HG03469 (cell line): ENCODE measurements at regions not wholly inside any gene's neighbourhood (a gene's known extent, or its start where the extent isn't known, plus 50 kb on each side); places are given as distances from the start of the nearest gene placed in this dataset.
"Not testable (repeated sequence)": the region's sequence is repeated elsewhere in the genome, so short reads cannot be mapped to it uniquely, and the experiment has no call there.

Experiments used
- ATAC-seq: cut with Tn5 transposase; IDR thresholded peaks from one replicate; pipeline ENCODE4 v1.9.1; 2021; ENCODE audit warnings: mild to moderate bottlenecking, moderate library complexity, moderate number of reproducible peaks; ENCODE audit not compliant: unreplicated experiment

DNA sequence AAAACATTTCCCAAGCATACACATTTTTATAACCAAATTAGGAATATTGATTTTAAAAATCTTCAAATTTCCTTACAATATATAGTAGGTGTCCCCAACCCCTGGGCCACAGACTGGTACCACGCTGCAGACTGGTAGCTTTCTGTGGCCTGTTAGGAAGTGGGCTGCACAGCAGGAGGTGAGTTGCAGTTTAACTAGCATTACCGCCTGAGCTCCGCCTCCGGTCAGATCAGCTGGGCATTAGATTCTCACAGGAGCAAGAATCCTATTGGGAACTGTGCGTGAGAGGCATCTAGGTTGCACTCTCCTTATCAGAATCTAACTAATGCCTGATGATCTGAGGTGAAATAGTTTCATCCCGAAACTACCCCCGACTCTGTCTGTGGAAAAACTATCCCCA, 62.1 kb downstream of the ZWINT start:
- no peak for ATAC-seq

DNA sequence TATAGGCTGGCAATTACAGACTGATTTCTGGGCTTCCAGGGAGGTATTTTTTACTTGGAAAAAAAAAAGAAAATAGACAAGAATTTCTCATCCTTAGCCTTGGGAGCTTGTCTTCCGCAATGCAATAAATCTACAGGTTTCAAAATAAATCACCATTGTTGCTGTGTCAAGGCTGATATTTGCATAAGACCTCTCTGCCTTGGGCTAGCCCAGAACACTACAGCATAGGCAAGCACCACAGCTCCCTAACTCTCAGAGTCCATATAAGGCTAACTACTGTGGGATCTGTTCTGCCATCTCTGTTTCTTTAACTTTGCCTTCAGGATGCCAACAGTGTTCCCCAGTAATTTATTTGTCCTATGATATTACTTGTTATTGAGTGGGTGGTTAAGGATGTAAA, 64.4 kb downstream of the ZWINT start:
- no peak for ATAC-seq

DNA sequence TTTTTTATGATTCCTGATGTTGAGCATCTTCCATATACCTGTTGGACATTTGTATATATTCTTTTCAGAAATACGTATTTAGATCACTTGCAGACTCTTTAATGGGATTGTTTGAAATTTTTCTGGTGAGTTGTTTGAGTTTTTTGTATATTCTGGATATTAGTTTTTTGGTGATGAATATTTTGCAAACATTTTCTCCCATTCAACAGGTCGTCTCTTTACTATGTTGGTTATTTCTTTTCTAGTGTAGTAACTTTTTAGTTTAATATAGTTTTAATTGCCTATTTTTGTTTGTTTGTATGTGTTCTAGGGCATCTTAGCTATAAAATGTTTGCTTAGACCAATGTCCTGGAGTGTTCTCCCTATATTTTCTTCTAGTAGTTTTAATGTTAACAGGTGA, 72.7 kb downstream of the ZWINT start:
- ATAC-seq = no peak

DNA sequence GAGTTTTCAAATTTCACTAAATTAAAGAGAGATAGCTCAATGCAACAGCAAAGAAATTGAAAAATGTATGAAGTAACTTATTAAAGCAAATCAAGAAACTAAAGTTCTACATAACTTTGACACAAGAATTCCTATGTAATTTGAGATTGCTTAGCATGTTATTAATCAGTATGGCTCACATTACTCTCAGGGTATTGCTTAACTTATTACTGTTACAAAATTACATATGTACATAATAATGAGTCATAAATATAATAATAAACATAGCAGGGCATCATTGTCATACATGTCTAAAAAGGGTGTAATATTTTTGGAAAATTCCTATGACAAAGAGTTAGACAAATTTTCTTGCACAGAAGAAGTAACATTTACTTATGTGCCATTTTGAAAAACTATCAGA, 75.0 kb downstream of the ZWINT start:
- no peak for ATAC-seq

DNA sequence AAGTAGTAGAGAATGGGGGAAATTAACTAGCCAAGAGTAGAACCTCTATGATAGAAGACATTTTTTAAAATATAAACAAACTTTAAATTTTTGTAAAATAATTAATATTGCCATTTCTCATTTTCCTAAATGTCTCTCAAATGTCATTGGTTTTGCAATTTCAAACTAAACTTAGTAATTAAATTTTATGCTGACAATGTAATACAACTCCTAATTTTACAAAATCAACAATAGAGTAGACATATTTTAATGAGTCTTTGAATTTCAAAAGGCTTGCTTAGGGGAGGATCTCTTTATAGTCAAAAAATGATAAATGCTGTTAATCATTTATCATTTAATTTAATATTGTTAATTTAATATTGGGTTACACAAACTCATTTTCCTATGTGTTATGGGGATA, 81.8 kb downstream of the ZWINT start:
- ATAC-seq = no peak

DNA sequence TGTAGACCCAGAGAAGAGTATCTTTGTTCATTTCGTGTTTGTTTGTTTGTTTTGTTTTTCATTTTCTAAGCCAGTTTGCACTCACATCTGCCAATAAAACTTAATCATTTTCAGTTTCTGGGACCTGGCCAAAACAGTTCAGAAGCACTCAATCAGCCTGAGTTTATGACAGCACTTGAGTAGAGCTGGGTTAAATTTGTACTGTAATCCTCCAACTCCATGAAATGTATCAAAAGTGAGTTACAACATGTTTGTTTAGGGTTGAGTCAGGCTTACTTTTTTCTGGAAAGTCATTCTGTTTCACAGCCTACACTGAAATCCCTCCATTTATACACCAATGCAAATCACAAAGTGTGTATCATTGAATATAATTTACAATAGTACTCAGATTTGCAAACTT, 91.9 kb downstream of the ZWINT start:
- no peak for ATAC-seq

DNA sequence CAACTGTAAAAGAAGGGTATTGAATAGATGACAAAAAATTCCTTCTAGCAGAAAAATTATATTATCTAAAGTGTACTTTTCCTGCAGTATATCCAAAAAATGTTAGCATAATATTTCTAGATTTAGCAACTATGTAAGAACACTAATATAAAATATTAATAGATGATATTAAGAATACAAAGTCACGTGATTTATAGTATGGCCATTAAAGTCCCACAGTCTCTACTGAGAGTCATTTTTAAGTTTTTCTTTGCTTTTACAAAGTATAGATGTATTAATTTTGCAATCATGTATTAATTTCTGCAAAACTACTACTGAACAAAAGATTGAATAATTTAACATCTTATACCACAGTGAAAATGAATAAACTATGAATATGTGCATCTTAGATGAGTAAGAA, 94.9 kb downstream of the ZWINT start:
- no peak for ATAC-seq

DNA sequence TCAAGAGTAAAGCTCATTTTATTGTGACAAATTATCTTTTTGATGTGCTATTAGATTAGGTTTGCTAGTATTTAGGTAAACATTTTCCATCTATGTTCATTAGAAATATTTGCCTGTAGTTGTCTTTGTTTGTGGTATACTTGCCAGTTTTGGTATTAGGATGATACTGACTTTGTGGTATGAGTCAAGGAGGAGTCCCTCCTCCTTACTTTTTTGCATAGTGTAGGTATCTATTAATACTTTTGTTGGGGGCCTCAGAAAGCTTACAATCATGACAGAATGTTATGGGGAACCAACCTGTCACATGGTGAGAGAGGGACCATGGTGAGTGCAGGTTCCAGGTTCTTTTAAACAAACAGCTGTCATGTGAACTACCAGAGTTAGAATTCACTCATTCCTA, 102.1 kb downstream of the ZWINT start:
- ATAC-seq = no peak

DNA sequence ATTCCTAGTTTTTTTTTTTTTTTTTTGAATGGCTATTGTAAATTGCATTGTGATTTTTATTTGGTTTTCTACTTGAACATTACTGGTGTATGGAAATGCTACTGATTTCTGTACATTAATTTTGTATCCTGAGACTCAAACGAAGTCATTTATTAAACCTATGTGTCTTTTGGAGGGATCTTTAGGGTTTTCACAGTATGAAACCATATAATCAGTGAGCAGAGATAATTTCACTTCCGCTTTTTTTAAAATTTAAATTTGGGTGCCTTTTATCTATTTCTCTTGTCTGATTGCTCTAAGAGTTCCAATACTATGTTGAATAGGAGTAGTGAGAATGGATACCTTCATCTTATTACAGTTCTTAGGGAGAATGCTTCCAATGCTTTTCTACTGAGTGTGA, 102.7 kb downstream of the ZWINT start:
- no peak for ATAC-seq

DNA sequence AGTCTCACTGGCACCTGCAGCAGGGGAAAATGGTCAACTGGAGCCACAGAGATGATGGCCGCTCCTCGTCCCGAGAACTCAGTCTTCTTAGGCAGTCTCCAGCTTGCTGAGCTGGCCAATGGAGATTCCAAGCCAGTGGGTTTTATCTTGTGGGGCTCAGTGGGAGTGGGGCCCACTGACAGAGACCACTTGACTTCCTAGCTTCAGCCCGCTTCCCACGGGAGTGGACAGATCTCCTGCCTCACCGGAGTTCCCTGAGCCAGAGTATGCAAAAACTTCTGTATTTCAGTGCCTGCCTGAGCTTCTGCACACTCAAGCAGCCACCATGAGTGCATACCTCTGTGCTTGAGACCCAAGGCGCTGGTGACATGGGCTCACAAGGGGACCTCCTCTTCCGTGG, 105.8 kb downstream of the ZWINT start:
- no peak for ATAC-seq

DNA sequence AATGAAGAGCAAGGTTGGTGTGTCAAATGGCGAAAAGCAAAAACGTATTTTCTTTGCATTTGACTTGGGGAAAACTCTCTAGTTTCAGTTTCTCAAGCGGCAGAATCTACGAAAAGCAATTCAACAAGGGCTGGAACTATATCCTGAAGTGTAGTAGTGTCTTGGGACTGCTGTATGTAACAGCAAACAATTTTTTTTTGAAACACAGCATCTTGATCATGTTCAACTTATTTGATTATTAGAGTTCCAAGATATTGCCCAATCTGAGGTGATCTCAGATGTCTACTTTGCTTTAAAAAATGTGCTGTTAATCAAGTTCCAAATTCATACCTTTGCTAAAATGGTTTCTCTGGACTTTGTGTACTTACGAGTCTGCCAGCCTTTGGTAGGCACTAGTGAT, 120.6 kb downstream of the ZWINT start:
- ATAC-seq = no peak

DNA sequence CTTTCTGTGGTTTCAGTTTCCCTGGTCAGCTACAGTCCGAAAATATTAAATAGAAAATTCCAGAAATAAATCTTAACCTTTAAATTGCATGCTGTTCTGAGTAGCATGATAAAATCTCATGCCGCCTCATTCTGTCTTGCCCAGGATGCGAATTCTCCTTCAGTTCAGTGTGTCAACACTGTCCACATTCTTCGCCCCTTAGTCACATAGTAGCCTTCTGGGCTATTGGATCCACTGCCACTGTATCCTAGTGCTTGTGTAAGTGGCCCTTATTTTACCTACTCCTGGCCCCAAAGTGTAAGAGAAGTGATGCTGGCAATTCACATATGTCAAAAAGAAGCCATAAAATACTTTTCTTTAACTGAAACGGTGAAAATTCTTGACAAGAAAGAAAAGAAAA, 129.6 kb downstream of the ZWINT start:
- no peak for ATAC-seq

DNA sequence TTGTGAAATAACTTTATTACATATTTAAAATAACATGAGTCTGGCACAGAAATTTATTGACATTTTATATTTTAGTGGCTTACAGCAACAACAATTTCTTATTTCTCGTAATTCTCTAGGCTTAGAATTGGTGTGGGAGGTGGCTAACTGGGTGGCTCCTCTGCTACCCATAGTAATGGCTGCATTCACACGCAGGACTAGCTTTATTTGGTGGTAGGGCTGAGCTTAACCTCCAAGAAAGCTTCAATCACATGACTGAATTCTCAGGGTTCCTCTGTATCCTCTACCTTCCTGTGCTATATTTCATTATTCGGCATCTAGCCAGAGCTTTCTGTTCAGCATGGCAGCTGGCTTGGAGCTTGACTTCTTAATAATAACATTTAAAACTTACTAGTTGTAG, 138.8 kb downstream of the ZWINT start:
- ATAC-seq = no peak

DNA sequence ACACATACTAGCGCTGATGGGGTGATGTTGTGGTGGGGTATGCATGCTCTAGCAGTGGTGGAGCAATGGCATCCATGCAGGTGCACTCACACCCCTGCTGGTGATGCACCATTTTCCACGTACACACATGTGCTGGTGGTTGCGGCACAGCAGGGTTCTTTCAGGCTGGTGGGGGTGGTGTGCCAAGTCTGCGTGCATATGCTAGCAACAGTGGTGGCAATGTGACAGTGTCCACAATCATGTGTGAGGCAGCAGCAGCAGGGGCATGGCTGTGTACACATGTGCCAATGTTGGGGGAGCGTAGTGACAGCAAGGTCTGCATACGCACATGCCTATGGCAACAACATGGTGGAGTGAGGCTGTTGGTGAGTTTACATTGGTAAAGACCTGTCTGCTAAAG, 148.1 kb downstream of the ZWINT start:
- ATAC-seq = no peak

DNA sequence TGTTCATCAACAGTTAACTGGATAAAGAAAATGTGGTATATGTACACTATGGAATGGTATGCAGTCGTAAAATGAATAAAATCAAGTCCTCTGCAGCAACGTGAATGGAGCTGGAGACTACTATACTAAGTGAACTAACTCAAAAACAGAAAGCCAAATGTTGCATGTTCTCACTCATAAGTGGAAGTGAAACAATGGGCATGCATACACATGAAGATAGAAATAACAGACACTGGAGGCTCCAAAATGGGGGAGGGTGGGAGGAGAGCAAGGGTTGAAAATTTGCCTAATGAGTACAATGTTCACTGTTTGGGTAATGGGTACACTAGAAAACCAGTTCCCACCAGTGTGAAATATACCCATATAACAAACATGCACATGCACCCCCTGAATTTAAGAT, 179.5 kb downstream of the ZWINT start:
- no peak for ATAC-seq

DNA sequence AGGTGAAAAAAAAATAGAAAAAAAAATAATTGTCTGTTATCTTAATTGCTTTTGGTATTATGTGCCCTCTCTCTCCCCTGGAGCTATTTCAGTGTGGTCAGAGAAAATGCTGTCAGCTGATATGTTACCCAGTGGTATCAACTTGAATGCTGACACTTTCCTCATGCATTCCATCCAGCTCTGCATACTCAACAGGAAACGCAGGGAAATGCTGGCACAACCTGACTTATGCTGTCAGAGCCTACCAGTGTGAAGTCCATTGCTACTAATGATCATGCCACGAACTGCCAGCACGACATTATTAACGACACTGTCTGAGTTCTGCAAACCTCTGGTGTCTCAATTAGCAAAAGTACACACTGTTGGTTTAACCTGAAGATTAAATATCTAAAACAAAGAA, 182.8 kb downstream of the ZWINT start:
- ATAC-seq = no peak

DNA sequence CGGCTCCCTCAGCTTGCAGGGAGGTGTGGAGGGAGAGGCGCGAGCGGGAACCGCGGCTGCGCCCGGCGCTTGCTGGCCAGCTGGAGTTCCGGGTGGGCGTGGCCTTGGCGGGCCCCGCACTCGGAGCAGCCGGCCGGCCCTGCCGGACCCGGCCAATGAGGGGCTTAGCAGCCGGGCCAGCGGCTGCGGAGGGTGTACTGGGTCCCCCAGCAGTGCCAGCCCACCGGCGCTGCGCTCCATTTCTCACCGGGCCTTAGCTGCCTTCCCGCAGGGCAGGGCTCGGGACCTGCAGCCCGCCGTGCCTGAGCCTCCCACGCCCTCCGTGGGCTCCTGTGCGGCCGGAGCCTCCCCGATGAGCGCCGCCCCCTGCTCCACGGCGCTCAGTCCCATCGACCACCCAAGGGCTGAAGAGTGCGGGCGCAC, 206.0 kb downstream of the ZWINT start:
- ATAC-seq = not testable (repeated sequence)

DNA sequence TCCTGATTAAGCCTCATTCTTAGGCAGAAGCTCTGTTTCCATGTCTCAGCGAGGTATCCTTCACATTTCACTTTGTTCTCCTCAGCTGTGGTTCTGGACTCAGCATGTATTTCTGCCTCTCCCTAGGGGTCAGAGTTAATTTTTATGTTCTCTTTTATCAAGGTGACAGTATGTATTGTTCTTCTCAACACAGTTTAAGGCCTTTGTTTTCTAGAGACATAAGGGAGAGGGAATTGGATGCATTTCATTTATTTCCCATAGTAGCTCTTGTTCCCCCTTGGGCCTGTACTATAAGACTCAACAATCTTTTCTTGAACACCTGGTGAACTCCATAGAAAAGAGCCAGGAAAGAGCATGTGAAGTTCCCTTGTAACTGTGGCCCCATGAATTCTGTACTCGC, 214.3 kb downstream of the ZWINT start:
- no peak for ATAC-seq

DNA sequence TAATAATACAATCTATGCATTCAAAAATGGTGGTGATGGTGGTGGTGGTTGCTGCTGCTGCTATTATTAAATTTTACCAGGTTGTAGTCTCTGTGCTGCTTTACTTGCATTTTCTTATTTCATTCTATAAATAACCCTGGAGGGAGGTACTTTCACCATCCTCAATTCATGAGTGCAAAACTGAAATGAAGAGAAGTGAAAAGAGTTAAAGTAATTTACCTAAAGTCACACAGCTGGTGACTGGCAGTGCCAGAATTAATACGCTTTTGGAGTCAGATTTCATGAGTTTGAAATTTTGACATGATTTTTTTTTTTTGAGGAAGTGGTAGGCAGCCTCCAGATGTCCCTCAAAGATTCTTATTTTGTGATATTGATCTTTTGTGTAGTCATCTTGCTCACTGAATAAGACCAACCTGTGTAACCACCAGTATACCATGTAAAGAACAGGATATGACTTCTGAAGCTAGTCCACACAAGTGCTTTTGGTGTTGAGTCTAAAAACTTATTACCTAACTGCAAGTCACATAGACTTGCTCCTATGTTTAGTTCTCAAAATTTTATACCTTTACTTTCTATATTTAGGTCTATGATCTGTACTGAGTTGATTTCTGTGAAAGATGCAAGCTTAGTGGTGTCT, 218.8 kb downstream of the ZWINT start:
- peak; percentile 74 for ATAC-seq

DNA sequence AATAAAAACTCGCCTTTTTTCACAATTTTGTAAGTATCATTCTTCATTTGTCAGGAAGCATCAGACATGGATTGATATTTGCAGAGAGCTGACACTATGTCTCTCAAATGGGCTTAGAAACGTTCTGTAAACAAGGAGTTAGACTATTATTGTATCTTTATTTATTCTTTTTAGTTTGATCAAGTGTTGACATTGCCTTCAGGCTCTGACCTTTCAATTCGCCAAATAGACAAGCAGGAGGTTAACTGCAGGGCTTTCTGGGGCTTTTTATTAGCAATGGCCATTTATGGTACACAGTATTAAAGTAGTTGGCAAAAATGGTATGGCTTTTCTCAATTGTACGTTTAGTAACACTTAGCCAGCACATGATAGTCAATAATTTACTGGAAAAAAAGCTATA, 221.7 kb downstream of the ZWINT start:
- no peak for ATAC-seq

DNA sequence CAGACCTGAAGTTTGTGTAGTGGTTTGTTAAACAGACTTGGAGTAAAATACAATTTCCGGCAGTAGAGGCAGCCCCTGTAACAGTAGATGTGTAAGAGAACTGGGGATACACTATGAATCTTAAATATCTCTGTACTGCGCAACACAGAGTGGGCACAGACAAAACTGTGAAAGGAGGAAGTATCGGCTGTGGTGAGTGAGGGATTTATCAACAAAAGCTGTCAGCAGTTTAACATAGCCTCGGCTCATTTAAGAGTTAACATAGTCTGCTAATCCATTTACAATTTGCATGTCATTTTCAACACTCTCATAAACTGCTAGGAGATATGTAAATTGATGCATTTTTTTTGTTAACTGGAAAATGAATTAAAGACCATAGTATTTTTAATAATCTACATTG, 225.2 kb downstream of the ZWINT start:
- no peak for ATAC-seq

DNA sequence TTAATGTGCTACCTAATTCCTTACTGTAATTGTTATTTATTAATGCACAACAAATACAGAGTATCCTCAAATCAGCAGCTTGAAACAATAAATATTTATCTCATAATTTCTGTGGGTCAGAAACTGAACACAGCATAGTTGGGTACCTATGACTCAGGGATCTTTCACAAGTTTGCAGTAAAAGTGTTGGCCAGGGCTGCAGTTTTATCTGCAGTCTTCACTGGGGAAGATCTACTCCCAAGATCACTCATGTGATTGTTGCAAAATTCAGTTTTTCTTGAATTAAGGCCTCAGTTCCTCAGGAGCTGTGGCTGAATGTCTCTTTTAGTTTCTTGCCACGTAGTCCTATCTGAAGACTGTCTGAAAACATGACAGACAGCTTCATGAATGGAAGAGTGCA, 237.8 kb downstream of the ZWINT start:
- no peak for ATAC-seq

DNA sequence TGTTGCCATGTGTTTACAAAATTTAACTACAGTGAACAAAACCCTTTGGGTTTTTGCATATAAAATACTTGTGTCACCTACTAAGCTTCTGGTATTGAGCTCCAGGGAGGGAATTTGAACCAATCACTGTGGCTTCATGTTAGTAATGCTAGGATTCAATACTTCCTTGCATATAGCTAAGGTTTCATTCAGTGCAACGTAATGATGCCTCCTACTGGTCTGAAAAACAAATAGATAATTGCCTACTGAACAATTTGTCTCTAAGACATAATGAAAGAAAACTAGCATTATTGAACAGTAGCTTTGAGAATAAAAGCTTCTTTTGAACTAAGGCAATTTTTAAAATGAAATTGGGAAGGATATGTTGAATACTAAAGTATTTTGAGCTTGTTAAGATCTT, 244.4 kb downstream of the ZWINT start:
- ATAC-seq = no peak

DNA sequence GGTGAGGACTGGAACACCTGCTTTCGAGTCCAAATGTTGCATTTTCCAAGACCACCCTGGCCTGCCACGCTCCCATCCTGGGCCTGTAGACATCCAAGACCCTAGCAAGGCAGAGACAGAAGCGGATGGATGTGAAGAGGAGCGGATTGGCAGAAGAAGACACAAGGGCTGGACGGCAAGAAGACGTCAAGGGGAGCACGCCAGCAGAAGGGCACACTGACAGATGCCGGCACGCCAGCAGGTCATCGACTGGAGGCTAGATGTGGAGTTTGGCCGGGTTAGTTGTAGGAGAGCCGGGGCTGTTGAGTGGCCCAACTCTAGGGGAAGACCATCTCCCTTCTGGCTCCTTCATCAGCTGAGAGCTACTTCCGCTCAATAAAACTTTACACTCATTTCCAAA, 251.6 kb downstream of the ZWINT start:
- no peak for ATAC-seq
